Loucy (cell line): ENCODE measurements at regions not wholly inside any gene's neighbourhood (a gene's known extent, or its start where the extent isn't known, plus 50 kb on each side); places are given as distances from the start of the nearest gene placed in this dataset.

Source experiments
- H2AFZ ChIP-seq: fragments of 200-600 bp; sonication (generic); 2 replicates; pipeline ENCODE4 v1.6.0; 2016; ENCODE audit warnings: antibody characterized with exemption, mild to moderate bottlenecking, low read length, moderate library complexity
- H3F3A ChIP-seq: fragments of 200-600 bp; 2 replicates; pipeline ENCODE4 v1.6.0; 2016; ENCODE audit warnings: antibody characterized with exemption, low read depth, mild to moderate bottlenecking
- H3K27me3 ChIP-seq: fragments of 200-600 bp; sonication (generic); 2 replicates; pipeline ENCODE4 v1.6.1; 2014; ENCODE audit warnings: low read length, mild to moderate bottlenecking; ENCODE audit not compliant: insufficient read depth, poor library complexity, severe bottlenecking
- H3K36me3 ChIP-seq: fragments of 200-600 bp; sonication (generic); 2 replicates; pipeline ENCODE4 v1.6.1; 2016; ENCODE audit warnings: low read length; ENCODE audit not compliant: insufficient read depth
- H3K4me1 ChIP-seq: fragments of 200-600 bp; sonication (generic); 2 replicates; pipeline ENCODE4 v1.5.1; 2014; ENCODE audit warnings: low read length, mild to moderate bottlenecking; ENCODE audit not compliant: insufficient read depth, poor library complexity, severe bottlenecking
- H3K4me2 ChIP-seq: fragments of 200-600 bp; sonication (generic); 2 replicates; pipeline ENCODE4 v1.6.0; 2014; ENCODE audit warnings: antibody characterized with exemption, low read length, low read depth, mild to moderate bottlenecking; ENCODE audit not compliant: poor library complexity, severe bottlenecking
- H3K4me3 ChIP-seq: fragments of 200-600 bp; sonication (generic); 2 replicates; pipeline ENCODE4 v1.5.1; 2014; ENCODE audit warnings: low read length, mild to moderate bottlenecking, mixed read lengths; ENCODE audit not compliant: poor library complexity, severe bottlenecking
- H3K79me2 ChIP-seq: fragments of 200-600 bp; sonication (generic); 2 replicates; pipeline ENCODE4 v1.6.1; 2014; ENCODE audit warnings: low read length; ENCODE audit not compliant: insufficient read depth
- H3K9ac ChIP-seq: fragments of 200-600 bp; sonication (generic); 2 replicates; pipeline ENCODE4 v1.6.0; 2014; ENCODE audit warnings: mild to moderate bottlenecking, low read depth, low read length, moderate library complexity; ENCODE audit not compliant: poor library complexity, severe bottlenecking
- H3K9me2 ChIP-seq: fragments of 200-600 bp; sonication (generic); replicated peaks from 2 replicates; pipeline ENCODE4 v1.6.1; 2016; ENCODE audit warnings: low read depth, low read length, mixed read lengths
- H3K9me3 ChIP-seq: fragments of 200-600 bp; sonication (generic); 2 replicates; pipeline ENCODE4 v1.6.1; 2014; ENCODE audit warnings: mild to moderate bottlenecking, antibody characterized with exemption, low read length, low read depth; ENCODE audit not compliant: insufficient read depth
- H4K20me1 ChIP-seq: fragments of 200-600 bp; sonication (generic); 2 replicates; pipeline ENCODE4 v1.6.0; 2014; ENCODE audit warnings: antibody characterized with exemption, low read length, mild to moderate bottlenecking; ENCODE audit not compliant: insufficient read depth, poor library complexity, severe bottlenecking
- EZH2phosphoT487 ChIP-seq: fragments of 200-600 bp; IDR thresholded peaks from 2 replicates; pipeline ENCODE4 v1.6.1; 2018; ENCODE audit warnings: antibody characterized with exemption, mild to moderate bottlenecking, moderate library complexity, borderline replicate concordance
- TF ChIP-seq, protein P1 (sequence below): fragments of 200-600 bp; sonication (generic); conservative IDR thresholded peaks from 2 replicates; pipeline ENCODE4 v1.5.1; 2014; ENCODE audit warnings: mild to moderate bottlenecking, antibody characterized with exemption, low read length

DNA sequence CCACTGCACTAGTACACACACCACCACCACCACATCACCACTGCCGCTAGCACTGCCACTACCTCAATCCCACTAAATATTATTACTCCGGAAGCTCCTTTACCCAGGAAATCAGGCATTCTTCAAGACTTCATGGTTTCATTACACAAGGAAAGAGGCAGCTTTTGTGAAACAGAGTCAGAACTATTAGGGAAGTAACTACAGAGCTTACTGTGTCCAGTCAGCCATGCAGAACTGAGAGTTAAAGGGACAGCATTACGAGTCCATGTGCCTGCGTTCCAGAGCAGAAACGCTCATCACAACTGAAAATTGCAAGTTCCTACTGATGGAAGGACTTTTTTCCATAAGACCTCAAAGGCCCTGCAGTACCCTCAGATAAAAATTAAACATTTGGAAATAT, 103.2 kb upstream of the FRG1 start:
- no peak overlapping the region for H3K4me3 ChIP-seq
- no peak overlapping the region for H2AFZ ChIP-seq
- no peak overlapping the region for H3K4me2 ChIP-seq
- no peaks in the 10 kb centered on the region for H4K20me1 ChIP-seq
- H3K9me2 ChIP-seq: no peaks in the 10 kb centered on the region
- H3K4me1 ChIP-seq: no peaks in the 10 kb centered on the region
- no peaks in the 10 kb centered on the region for H3K27me3 ChIP-seq
- H3K9ac ChIP-seq: no peak overlapping the region
- no peaks in the 10 kb centered on the region for H3K79me2 ChIP-seq
- TF ChIP-seq EZH2phosphoT487: no peak
- TF ChIP-seq, protein P1, sequence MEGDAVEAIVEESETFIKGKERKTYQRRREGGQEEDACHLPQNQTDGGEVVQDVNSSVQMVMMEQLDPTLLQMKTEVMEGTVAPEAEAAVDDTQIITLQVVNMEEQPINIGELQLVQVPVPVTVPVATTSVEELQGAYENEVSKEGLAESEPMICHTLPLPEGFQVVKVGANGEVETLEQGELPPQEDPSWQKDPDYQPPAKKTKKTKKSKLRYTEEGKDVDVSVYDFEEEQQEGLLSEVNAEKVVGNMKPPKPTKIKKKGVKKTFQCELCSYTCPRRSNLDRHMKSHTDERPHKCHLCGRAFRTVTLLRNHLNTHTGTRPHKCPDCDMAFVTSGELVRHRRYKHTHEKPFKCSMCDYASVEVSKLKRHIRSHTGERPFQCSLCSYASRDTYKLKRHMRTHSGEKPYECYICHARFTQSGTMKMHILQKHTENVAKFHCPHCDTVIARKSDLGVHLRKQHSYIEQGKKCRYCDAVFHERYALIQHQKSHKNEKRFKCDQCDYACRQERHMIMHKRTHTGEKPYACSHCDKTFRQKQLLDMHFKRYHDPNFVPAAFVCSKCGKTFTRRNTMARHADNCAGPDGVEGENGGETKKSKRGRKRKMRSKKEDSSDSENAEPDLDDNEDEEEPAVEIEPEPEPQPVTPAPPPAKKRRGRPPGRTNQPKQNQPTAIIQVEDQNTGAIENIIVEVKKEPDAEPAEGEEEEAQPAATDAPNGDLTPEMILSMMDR: no peak
- peaks cover 8% of the 10 kb centered on the region; the same call in 1 of the 2 replicates for H3K9me3 ChIP-seq
- no peaks in the 10 kb centered on the region for H3K36me3 ChIP-seq
- H3F3A ChIP-seq: no peaks in the 10 kb centered on the region

DNA sequence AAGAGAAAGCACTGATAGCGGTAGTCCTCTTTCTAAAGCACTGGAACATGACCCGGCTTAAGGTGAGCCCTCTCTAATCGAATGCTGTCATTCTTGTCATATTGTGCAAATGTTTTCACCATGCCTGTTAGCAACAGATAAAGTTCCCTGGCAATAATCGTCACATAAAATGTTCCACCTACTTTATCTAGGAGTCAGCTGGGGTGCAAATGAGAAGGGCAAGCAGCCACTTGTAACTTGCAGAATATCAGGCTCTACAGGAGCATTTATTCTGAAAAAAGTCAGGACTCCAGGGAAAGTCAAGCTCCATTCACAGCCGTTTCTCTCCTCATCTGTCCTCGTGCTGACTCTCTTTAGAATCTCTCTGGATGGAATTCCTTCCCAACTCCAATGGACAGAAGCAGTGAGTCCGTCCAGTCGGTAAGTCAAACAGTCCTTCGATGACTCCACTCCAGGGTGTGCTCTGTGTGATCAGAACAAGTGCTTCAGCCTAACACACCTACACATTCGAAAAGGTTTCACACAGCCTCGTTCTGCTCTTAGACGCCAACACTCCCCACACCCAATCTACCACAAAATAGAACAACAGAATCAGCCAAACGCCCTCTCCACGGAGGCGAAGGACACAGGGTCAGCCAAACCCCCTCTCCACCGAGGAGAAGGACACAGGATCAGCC, 101.7 kb upstream of the FRG1 start:
- H3K79me2 ChIP-seq: no peaks in the 10 kb centered on the region
- H3F3A ChIP-seq: no peaks in the 10 kb centered on the region
- no peak overlapping the region for H3K9ac ChIP-seq
- H3K4me2 ChIP-seq: no peak overlapping the region
- no peak overlapping the region for H2AFZ ChIP-seq
- no peaks in the 10 kb centered on the region for H4K20me1 ChIP-seq
- TF ChIP-seq EZH2phosphoT487: no peak
- TF ChIP-seq, protein P1: no peak
- no peaks in the 10 kb centered on the region for H3K36me3 ChIP-seq
- peaks cover 3% of the 10 kb centered on the region; the same call in 1 of the 2 replicates for H3K9me3 ChIP-seq
- no peak overlapping the region for H3K4me3 ChIP-seq
- no peaks in the 10 kb centered on the region for H3K9me2 ChIP-seq
- H3K4me1 ChIP-seq: no peaks in the 10 kb centered on the region
- no peaks in the 10 kb centered on the region for H3K27me3 ChIP-seq

DNA sequence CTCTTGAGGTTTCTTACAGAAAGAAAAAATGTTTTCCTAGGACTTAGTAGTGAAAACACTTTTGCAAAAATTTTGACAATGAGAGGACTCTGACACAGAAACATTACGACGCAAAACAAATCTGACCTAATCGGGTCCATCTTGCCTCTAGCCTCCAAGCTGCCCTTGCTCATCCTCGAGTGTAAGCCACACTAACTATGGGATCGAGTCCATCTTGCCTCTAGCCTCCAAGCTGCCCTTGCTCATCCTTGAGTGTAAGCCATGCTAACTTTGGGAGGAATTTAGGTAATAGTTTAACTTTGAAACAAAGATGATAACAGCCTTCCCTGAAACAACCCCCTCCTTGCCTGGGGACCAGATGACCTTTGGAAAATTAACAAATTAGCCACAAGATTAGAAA, 100.3 kb upstream of the FRG1 start:
- H4K20me1 ChIP-seq: no peaks in the 10 kb centered on the region
- H3K9ac ChIP-seq: no peak overlapping the region
- H3K9me3 ChIP-seq: peaks cover 3% of the 10 kb centered on the region; the same call in 1 of the 2 replicates
- TF ChIP-seq, protein P1: no peak
- TF ChIP-seq EZH2phosphoT487: no peak
- H2AFZ ChIP-seq: no peak overlapping the region
- no peaks in the 10 kb centered on the region for H3K36me3 ChIP-seq
- no peaks in the 10 kb centered on the region for H3F3A ChIP-seq
- H3K79me2 ChIP-seq: no peaks in the 10 kb centered on the region
- H3K9me2 ChIP-seq: no peaks in the 10 kb centered on the region
- H3K27me3 ChIP-seq: no peaks in the 10 kb centered on the region
- H3K4me2 ChIP-seq: no peak overlapping the region
- H3K4me3 ChIP-seq: no peak overlapping the region
- H3K4me1 ChIP-seq: no peaks in the 10 kb centered on the region
